DOHH2 (cell line): ENCODE measurements at regions not wholly inside any gene's neighbourhood (a gene's known extent, or its start where the extent isn't known, plus 50 kb on each side); places are given as distances from the start of the nearest gene placed in this dataset.

ENCODE experiments used
- H3F3A ChIP-seq: fragments of 200-600 bp; sonication (generic), shearing (Covaris generic); 2 replicates; pipeline ENCODE4 v1.6.0; 2016; ENCODE audit warnings: antibody characterized with exemption, mild to moderate bottlenecking; ENCODE audit not compliant: control insufficient read depth, insufficient read depth
- H3K27ac ChIP-seq: fragments of 200-600 bp; sonication (generic); 2 replicates; pipeline ENCODE4 v1.5.1; 2014; ENCODE audit warnings: low read depth, mild to moderate bottlenecking, low read length, moderate library complexity
- H3K27me3 ChIP-seq: fragments of 200-600 bp; sonication (generic); 2 replicates; pipeline ENCODE4 v1.6.1; 2014; ENCODE audit warnings: mild to moderate bottlenecking, low read length, mixed read lengths; ENCODE audit not compliant: control insufficient read depth
- H3K36me3 ChIP-seq: fragments of 200-600 bp; sonication (generic); 2 replicates; pipeline ENCODE4 v1.6.1; 2014; ENCODE audit warnings: mild to moderate bottlenecking, low read length, moderate library complexity, mixed read lengths; ENCODE audit not compliant: control insufficient read depth
- H3K4me1 ChIP-seq: fragments of 200-600 bp; sonication (generic); 2 replicates; pipeline ENCODE4 v1.6.1; 2014; ENCODE audit warnings: mild to moderate bottlenecking, low read length, mixed read lengths; ENCODE audit not compliant: control insufficient read depth
- H3K4me2 ChIP-seq: fragments of 200-600 bp; sonication (generic); 2 replicates; pipeline ENCODE4 v1.6.0; 2014; ENCODE audit warnings: mild to moderate bottlenecking, low read length, moderate library complexity
- H3K4me3 ChIP-seq: fragments of 200-600 bp; sonication (generic); 2 replicates; pipeline ENCODE4 v1.5.1; 2014; ENCODE audit warnings: mild to moderate bottlenecking, low read length, mixed read lengths
- H3K79me2 ChIP-seq: fragments of 200-600 bp; sonication (generic); 2 replicates; pipeline ENCODE4 v1.6.1; 2014; ENCODE audit warnings: mild to moderate bottlenecking, low read length, mixed read lengths; ENCODE audit not compliant: control insufficient read depth
- H3K9me2 ChIP-seq: fragments of 200-600 bp; sonication (generic); replicated peaks from 2 replicates; pipeline ENCODE4 v1.6.1; 2014; ENCODE audit warnings: mild to moderate bottlenecking, low read length, mixed read lengths; ENCODE audit not compliant: control insufficient read depth
- H3K9me3 ChIP-seq: fragments of 200-600 bp; sonication (generic); 2 replicates; pipeline ENCODE4 v1.6.1; 2014; ENCODE audit warnings: antibody characterized with exemption, low read length, mixed read lengths; ENCODE audit not compliant: control insufficient read depth, insufficient read depth
- H4K20me1 ChIP-seq: fragments of 200-600 bp; sonication (generic); 2 replicates; pipeline ENCODE4 v1.6.0; 2014; ENCODE audit warnings: low read depth, mild to moderate bottlenecking, antibody characterized with exemption, low read length, moderate library complexity; ENCODE audit not compliant: control insufficient read depth, insufficient read depth
- CTCF ChIP-seq: fragments of 200-600 bp; sonication (generic); IDR thresholded peaks from one replicate; pipeline ENCODE4 v1.5.1; 2014; ENCODE audit warnings: antibody characterized with exemption, mild to moderate bottlenecking, low read depth, low read length; ENCODE audit not compliant: poor library complexity, severe bottlenecking
- EZH2phosphoT487 ChIP-seq: fragments of 200-600 bp; sonication (generic); IDR thresholded peaks from 2 replicates; pipeline ENCODE4 v1.6.1; 2017; ENCODE audit warnings: borderline replicate concordance, mild to moderate bottlenecking, antibody characterized with exemption, low read length, moderate library complexity, mixed read lengths

DNA sequence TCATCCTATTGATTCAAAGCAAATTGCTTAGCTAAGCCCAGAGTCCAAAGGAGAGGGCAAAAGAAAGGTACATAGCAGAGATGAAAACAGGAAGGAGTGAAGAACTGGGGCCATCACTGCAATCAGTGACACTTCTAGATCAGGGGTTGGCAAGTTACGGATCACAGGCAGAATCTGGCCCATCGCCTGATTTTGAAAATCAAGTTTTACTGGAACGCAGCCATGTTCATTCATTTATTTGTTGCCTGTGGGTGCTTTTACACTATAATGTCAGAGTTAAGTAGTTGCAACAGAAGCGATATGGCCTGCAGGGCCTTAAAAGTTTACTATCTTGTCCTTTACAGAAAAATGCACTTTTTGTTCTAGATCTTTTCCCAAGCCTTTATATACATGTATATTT lies 271.7 kb upstream of the TOPAZ1 start:
- Histone ChIP-seq H3K27ac (no peak overlapping the region), H3K4me2 (no peak overlapping the region)
- TF ChIP-seq EZH2phosphoT487 (no peak), CTCF (no peak)

DNA sequence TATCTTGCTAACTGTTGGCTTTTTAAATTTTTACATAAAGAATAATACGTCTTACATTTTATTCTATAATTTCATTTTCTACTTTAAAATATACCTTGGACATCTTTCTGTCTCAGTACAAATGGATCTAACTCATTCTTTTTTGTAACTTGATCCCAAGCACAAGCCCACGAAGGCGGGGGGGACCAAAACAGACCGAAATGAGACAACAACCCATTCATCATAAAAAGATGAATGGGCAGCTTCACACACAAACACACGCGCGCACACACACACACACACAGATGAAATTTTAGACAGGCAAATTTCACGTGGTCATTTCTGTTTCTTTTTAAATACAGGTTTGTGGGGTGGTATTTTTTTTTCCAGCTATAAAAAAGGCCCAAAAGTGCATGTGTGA lies 271.3 kb upstream of the TOPAZ1 start:
- Histone ChIP-seq H3K9me2 (no peaks in the 10 kb centered on the region), H3K4me1 (peaks cover 14% of the 10 kb centered on the region)

More for the DNA sequence above, 271.7 kb upstream of the TOPAZ1 start:
- H3K27me3 ChIP-seq = no peaks in the 10 kb centered on the region
- no peaks in the 10 kb centered on the region for H3K9me2 ChIP-seq
- no peaks in the 10 kb centered on the region for H3K36me3 ChIP-seq
- peaks cover 14% of the 10 kb centered on the region for H3K4me1 ChIP-seq
- no peak overlapping the region for H3K4me3 ChIP-seq
- no peaks in the 10 kb centered on the region for H4K20me1 ChIP-seq
- H3K79me2 ChIP-seq = no peaks in the 10 kb centered on the region
- no peaks in the 10 kb centered on the region for H3F3A ChIP-seq
- H3K9me3 ChIP-seq = no peaks in the 10 kb centered on the region

GRCh38 chr3:43970920-43971319 lies 270.8 kb upstream of the TOPAZ1 start:
- Histone ChIP-seq H3K27me3 (no peaks in the 10 kb centered on the region), H3K4me3 (no peak overlapping the region), H3K9me3 (no peaks in the 10 kb centered on the region), H3K27ac (no peak overlapping the region), H3K9me2 (no peaks in the 10 kb centered on the region), H3F3A (no peaks in the 10 kb centered on the region), H3K4me2 (no peak overlapping the region), H4K20me1 (no peaks in the 10 kb centered on the region), H3K4me1 (peaks cover 8% of the 10 kb centered on the region), H3K79me2 (no peaks in the 10 kb centered on the region), H3K36me3 (no peaks in the 10 kb centered on the region)
- TF ChIP-seq CTCF (no peak), EZH2phosphoT487 (no peak)

More for the DNA sequence above, 271.3 kb upstream of the TOPAZ1 start:
- no peaks in the 10 kb centered on the region for H3K27me3 ChIP-seq
- no peaks in the 10 kb centered on the region for H3K36me3 ChIP-seq
- no peaks in the 10 kb centered on the region for H3K9me3 ChIP-seq
- no peak overlapping the region for H3K27ac ChIP-seq
- H3K4me3 ChIP-seq = no peak overlapping the region
- TF ChIP-seq EZH2phosphoT487 = no peak
- TF ChIP-seq CTCF = no peak
- no peaks in the 10 kb centered on the region for H4K20me1 ChIP-seq
- H3K79me2 ChIP-seq = no peaks in the 10 kb centered on the region
- H3K4me2 ChIP-seq = no peak overlapping the region
- H3F3A ChIP-seq = no peaks in the 10 kb centered on the region

DNA sequence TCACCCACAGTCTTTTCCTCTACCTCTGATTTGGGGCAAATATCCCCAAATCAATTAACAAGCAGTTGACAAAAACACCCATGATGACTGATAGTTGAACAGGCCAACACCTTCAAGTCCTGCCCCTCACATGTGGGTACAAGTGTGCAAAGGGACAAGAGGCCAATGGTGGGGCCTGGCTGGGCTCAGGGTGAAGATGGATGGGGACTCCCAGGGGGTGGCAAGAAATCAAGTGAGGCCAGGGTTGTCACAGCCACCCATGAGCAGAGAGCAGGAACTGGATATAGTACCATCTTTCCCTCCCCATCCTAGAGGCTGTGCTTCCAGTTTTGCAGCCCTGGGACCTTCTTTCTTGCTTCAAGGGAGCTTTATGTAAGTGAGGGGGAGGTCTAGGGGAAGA lies 270.2 kb upstream of the TOPAZ1 start:
- H3K4me1 ChIP-seq = peaks cover 2% of the 10 kb centered on the region
- H3K27me3 ChIP-seq = no peaks in the 10 kb centered on the region
- H4K20me1 ChIP-seq = no peaks in the 10 kb centered on the region
- H3K4me2 ChIP-seq = no peak overlapping the region
- H3K9me2 ChIP-seq = no peaks in the 10 kb centered on the region
- TF ChIP-seq CTCF = no peak
- TF ChIP-seq EZH2phosphoT487 = no peak
- H3F3A ChIP-seq = no peaks in the 10 kb centered on the region
- no peaks in the 10 kb centered on the region for H3K9me3 ChIP-seq
- no peaks in the 10 kb centered on the region for H3K79me2 ChIP-seq
- no peak overlapping the region for H3K4me3 ChIP-seq
- no peak overlapping the region for H3K27ac ChIP-seq
- no peaks in the 10 kb centered on the region for H3K36me3 ChIP-seq
